Testis (tissue), 2 donors: ENCODE measurements at regions not wholly inside any gene's neighbourhood (a gene's known extent, or its start where the extent isn't known, plus 50 kb on each side); places are given as distances from the start of the nearest gene placed in this dataset.

ENCODE experiments used
- DNase-seq: peaks from one replicate; pipeline ENCODE4 v3.0.0-alpha.2; 2019
- H3K27ac ChIP-seq, 2 donors: fragments of 200-600 bp; sonication (generic); one replicate each; pipeline ENCODE4 v1.5.1; 2019
- H3K27me3 ChIP-seq: fragments of 200-600 bp; sonication (generic); one replicate; pipeline ENCODE4 v1.5.1; 2019
- H3K36me3 ChIP-seq: fragments of 200-600 bp; sonication (generic); one replicate; pipeline ENCODE4 v1.5.1; 2017; ENCODE audit warnings: low read depth; ENCODE audit errors: missing control alignments
- H3K4me1 ChIP-seq: fragments of 200-600 bp; sonication (generic); one replicate; pipeline ENCODE4 v1.5.1; 2019
- H3K4me3 ChIP-seq, 2 donors: fragments of 200-600 bp; sonication (generic); one replicate each; pipeline ENCODE4 v1.5.1; 2017 to 2019
- H3K9me3 ChIP-seq: fragments of 200-600 bp; sonication (generic); one replicate; pipeline ENCODE4 v1.5.1; 2017
- POLR2A ChIP-seq: fragments of 450-650 bp; IDR thresholded peaks from one replicate; pipeline ENCODE4 v1.6.1; 2017; ENCODE audit warnings: antibody characterized with exemption, mild to moderate bottlenecking, moderate library complexity
- WGBS, 2 donors: methylation state at CpG; one replicate each; pipeline ENCODE4 v1.1.5; 2018; 5-methylcytosine and 5-hydroxymethylcytosine counted together
- intact Hi-C: fragments of 100-400 bp; cut with DNase I; formaldehyde crosslinking; loops from one replicate; pipeline ENCODE4 v1.15.1; 2023; ENCODE audit warnings: low total_unique reads
- TF ChIP-seq, protein P1 (sequence below), 3 experiments: fragments of 450-650 bp in 2 of 3; fragments of 200-600 bp in 1 of 3; sonication (generic) in 1 of 3; IDR thresholded peaks; one replicate each; pipeline ENCODE4 v1.5.1; 2016 to 2019; ENCODE audit warnings: antibody characterized with exemption in 3 of 3, mild to moderate bottlenecking in 2 of 3, moderate library complexity in 1 of 3

DNA sequence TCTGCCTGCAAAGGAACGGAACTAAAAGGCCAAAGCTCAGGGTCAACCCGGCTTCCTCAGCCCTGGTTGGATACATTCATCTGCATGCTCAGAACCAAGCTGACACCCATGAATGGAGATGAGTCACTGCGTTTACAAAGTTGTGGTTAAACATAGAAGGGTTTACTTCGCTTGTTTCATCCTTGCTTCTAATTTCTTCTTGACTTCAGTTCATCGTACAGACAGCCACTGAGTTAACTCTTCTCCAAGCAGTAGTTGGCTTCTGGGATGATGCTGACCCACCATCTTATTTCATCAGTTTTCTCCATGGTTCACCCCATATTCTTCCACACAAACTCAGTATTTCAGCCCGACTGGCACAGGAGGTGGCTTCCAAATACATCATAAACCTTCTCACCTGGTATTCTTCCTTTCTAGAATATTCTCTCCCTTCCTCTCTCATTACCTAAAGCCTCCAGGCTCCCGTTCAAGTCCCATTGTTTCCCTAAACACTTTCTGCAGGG is 166.3 kb upstream of the RNF32 start:
- Histone ChIP-seq H3K27me3 (no peaks in the 10 kb centered on the region), H3K27ac (no peak overlapping the region), H3K9me3 (no peaks in the 10 kb centered on the region), H3K4me3 (no peak overlapping the region), H3K36me3 (no peaks in the 10 kb centered on the region), H3K4me1 (no peaks in the 10 kb centered on the region)
- TF ChIP-seq POLR2A = no peak
- TF ChIP-seq, protein P1, sequence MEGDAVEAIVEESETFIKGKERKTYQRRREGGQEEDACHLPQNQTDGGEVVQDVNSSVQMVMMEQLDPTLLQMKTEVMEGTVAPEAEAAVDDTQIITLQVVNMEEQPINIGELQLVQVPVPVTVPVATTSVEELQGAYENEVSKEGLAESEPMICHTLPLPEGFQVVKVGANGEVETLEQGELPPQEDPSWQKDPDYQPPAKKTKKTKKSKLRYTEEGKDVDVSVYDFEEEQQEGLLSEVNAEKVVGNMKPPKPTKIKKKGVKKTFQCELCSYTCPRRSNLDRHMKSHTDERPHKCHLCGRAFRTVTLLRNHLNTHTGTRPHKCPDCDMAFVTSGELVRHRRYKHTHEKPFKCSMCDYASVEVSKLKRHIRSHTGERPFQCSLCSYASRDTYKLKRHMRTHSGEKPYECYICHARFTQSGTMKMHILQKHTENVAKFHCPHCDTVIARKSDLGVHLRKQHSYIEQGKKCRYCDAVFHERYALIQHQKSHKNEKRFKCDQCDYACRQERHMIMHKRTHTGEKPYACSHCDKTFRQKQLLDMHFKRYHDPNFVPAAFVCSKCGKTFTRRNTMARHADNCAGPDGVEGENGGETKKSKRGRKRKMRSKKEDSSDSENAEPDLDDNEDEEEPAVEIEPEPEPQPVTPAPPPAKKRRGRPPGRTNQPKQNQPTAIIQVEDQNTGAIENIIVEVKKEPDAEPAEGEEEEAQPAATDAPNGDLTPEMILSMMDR (IDR thresholded peaks at IDR 0.05) = no peak
- intact Hi-C loops = no loop called here
- 66 to 73% methylated on average over 7 of the region's 7 CpGs for WGBS, 2 donors
- no peak for DNase-seq

DNA sequence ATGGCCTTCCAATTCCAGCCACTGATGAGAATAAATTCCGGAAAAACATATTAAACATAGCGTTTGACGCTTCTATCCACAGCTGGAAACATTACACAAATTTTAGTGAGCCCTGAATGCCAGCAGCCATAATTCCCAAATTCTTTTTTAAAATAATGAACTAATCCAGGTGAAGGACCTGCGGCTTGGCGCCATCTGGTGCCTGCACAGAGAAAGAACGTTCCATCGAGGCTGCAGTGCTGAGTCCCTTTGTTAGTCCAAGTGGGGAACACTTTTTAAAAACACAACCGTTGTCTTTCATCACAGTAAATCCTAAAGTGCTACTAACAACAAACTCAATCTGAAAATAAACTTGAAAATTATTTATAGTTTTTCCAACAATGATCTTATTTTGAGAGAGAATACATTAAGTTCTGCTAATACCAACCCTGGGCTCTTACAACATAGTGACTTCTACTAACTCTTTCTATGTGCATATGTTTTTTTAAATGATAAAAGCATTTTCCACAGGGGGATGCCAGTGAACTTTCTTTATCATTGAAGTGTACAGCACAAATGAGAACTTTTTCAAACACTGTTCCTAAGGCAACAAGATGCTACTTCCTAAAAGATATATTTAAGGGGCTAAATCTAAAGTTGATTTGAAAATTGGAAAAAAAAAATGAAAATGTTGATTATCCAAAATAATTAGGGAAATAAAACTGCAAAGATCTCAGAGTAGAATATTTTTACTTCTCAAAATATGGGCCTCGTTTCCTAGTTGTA is 166.9 kb upstream of the RNF32 start:
- TF ChIP-seq POLR2A = no peak
- TF ChIP-seq, protein P1 (IDR thresholded peaks at IDR 0.05) = peak in 2 of 3 experiments; percentile 8 to 51
- Histone ChIP-seq H3K27ac (no peak overlapping the region), H3K9me3 (no peaks in the 10 kb centered on the region), H3K27me3 (no peaks in the 10 kb centered on the region), H3K36me3 (no peaks in the 10 kb centered on the region), H3K4me1 (no peaks in the 10 kb centered on the region), H3K4me3 (no peak overlapping the region)
- peak; percentile 61 for DNase-seq
- 26 to 35% methylated on average over 9 of the region's 9 CpGs for WGBS, 2 donors
- intact Hi-C loops = no loop called here

DNA sequence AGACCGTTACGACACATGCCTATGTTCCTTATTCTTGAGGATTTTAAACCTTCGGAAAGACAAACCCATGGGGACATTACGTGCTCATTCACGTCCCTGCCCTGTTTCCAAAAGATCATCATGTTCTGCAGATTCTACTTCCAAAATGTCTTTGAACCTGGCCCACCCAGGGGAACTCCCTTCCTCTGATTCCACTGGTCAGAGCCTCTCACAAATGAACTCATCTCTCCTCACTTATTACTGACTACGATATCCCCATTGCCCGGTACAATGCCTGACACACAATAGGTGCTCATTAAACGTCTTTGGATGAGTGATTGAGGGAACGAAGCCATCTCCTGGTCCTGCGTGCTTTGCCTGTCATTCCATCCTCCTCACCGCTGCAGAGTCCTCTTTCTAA is 168.3 kb upstream of the RNF32 start:
- Histone ChIP-seq H3K36me3 (no peaks in the 10 kb centered on the region), H3K27me3 (no peaks in the 10 kb centered on the region), H3K9me3 (no peaks in the 10 kb centered on the region), H3K4me3 (no peak overlapping the region), H3K4me1 (no peaks in the 10 kb centered on the region), H3K27ac (no peak overlapping the region)
- intact Hi-C loops = no loop called here
- no peak for DNase-seq
- TF ChIP-seq POLR2A = no peak
- TF ChIP-seq, protein P1 (IDR thresholded peaks at IDR 0.05) = no peak
- WGBS, 2 donors = 89 to 95% methylated on average over 11 of the region's 11 CpGs

DNA sequence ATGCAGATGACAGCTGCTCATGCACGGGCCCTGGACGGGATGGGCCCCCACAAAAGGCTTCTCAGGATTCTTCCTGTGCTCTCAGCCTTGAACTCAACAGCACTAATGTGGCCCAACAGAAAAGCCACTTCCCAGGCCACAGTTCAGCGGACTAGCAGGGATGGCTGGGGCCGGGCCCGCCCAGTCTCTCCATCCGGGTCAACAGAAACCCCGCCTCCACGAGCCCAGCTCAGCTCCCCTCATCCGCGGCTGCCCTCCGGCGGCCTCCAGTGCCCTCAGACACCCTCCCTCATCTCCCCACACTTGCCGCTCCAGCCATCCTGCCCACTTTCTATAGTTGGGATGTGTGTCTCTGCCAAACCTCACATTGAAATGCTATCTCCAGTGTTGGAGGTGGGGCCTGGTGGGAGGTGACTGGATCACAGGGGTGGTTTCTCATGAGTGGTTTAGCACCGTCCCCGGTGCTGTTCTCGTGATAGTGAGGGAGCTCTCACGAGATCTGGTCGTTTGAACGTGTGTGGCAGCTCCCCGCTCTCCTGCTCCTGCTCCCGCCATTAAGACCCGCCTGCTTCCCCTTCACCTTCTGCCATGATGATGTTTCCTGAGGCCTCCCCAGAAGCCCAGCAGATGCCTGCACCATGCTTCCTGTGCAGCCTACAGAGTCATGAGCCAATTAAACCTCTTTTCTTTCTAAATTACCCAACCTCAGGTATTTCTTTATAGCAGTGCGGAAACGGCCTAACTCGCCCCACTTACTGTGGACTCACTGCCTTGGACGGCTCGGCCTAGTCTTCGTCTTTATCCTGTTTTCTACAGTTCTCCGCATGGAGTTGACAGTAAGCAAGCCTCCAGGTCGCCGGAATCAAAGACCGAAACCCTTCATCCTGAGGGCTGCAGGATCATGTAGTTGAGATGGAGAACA is 169.9 kb upstream of the RNF32 start:
- no peaks in the 10 kb centered on the region for H3K9me3 ChIP-seq
- no peaks in the 10 kb centered on the region for H3K4me1 ChIP-seq
- H3K27ac ChIP-seq = no peak overlapping the region
- 74 to 80% methylated on average over 26 to 32 of the region's 32 CpGs for WGBS, 2 donors
- peak overlapping the region; percentile 36 to 43 for H3K4me3 ChIP-seq
- intact Hi-C loops = no loop called here
- peak; percentile 43 for DNase-seq
- H3K36me3 ChIP-seq = no peaks in the 10 kb centered on the region
- TF ChIP-seq POLR2A = no peak
- TF ChIP-seq, protein P1 (IDR thresholded peaks at IDR 0.05) = no peak
- H3K27me3 ChIP-seq = no peaks in the 10 kb centered on the region
